KBM-7 (cell line): ENCODE measurements at regions not wholly inside any gene's neighbourhood (a gene's known extent, or its start where the extent isn't known, plus 50 kb on each side); places are given as distances from the start of the nearest gene placed in this dataset.

Source experiments
- DNase-seq: peaks from one replicate; pipeline ENCODE4 v3.0.0-alpha.2; 2015
- in situ Hi-C: fragments of 300-500 bp; cut with MboI; formaldehyde crosslinking; loops from 2 replicates; pipeline ENCODE4 v1.14.3; 2020; ENCODE audit warnings: low sequenced_read_pairs, low pct_unique_long_range_greater_than_20kb, mixed read lengths

DNA sequence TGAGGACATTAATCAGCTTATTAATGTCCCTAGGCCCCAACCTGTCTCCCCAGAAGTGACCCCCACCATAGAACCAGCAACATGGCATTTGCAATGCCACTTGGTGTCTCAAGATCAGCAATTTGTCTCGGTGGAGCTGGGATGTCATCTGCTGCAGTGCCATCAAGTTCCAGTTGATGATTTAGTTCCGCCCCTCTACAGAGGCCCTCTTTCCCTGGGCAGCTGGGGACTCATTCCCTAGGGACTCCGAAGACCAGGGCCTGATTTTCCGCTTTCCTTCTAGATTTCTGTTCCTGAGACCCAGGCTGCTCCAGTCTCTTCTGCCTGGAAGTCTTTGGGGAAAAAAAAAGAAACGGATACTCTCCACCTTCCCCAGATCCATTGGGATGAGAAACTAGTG lies 122.5 kb upstream of the NANOS1 start:
- in situ Hi-C loops, result no loop called here

DNA sequence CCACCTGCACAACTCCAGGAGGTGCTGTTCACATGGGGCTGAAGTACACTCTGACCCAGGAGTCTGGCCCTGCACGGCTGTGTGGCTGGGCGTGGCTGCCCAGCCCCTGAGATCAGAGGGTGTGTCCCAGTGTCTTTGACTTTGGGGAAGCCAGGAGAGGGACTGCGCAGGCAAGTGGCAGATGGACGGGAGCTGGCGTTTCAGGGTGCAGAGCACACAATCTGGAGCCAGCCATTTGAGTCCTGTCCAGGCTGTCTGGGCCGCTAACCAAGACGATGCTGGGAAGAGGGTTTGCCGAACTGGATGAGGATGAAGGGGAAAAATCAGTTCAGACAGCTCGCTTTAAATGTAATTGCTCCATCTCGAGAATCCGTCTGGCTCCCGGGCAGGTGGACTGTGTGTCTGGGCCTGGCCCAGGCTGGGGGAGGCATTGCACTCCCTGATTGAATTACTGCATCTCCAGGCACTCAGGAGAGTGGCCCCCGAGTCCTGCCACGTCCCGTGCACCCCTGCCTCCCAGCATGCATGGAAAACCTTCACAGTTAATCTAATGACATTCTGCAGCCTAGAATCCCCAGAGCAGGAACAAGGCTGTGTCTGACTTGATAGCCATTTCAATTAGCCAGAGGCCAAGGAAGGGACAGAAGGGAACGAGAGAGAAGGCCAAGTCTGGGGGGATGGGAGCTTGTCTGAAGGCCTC lies 120.8 kb upstream of the NANOS1 start:
- no peak for DNase-seq
- in situ Hi-C loops, result no loop called here

More for the DNA sequence above, 122.5 kb upstream of the NANOS1 start:
- no peak for DNase-seq

DNA sequence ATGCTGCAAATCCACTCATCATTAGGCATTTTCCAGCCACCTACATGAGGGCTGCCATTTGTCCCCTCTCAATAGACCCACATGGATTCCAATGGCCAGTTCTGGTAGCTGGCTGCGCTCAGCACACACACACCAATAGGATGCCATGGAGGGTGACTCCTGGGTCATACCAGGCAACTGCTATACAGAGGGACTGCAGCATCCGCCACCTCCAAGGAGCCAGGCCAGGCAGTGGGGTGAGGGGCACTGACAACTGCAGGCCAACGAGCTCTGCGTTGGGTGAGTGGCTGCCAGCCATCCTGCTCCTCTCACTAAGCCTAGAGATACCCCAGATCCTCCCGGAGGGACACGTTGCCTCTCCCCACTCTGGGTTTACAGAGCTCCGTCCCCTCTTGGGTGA lies 118.8 kb upstream of the NANOS1 start:
- no peak for DNase-seq
- in situ Hi-C loops, result no loop called here

DNA sequence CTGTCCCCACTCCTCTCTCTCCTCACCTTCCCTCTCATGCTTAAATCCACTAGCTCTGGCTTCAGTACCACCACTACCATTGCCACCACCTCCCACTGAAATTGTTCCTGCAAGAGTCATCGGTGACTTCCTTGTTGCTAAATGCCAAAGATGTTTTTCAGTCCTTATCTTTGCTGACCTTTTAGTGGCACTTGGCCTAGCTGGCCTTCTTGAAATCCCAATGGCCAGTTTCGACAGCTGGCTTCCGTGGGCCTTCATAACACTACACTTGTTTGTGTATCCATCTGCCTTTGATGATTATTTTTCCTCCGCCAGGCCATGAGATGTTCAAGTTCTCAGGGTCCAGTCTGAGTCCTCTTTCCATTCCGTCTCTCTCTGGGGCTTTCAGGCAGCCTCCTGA lies 118.2 kb upstream of the NANOS1 start:
- no peak for DNase-seq
- in situ Hi-C loops, result no loop called here

DNA sequence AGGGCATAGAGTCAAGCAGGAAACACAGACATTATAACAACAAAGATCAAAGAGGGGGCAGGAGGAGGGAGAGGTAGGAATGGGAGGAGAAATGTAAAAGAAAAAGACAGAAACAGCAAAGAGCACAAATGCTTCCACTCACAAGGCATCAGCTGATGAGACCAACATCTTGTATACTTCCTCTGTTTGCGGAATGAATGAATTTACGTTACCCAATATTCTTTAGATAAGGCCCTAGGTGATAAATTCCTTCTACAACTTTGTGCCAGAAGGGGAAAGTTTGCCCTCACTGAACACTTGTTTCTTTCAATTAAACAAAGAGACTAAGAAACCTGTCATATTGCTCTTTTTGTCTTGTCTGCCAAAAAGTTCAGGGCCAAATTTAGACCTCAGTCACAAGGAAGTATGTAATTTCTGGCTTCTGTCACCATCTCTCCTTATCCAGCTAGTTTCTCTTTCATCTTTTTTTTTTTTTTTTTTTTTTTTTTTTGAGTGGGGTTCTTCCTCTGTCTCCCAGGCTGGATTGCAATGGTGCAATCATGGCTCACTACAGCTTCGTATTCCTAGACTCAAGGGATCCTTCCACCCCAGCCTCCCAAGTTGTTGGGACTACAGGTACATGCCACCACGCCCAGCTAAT lies 116.4 kb upstream of the NANOS1 start:
- in situ Hi-C loops, result no loop called here

DNA sequence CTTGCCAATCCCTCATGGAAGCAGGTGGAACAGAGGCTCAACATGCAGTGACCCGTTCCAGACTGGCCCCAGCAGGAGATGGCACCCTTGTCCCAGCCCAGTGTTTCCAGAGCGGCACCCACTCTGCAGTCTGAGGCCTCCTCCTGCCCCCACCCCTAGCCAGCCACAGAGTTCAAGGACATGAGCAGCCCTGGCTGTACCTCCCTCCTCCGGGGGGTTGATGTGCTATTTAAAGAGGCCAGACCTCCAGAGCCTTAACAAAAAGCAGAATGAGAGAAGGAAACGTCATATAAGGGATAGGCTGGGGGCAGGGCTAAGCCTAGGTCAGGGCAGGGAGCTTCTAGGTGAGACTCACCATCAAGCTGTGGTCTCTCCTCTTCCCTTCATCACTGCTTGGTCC lies 115.7 kb upstream of the NANOS1 start:
- no peak for DNase-seq
- in situ Hi-C loops, result no loop called here

More for the DNA sequence above, 116.4 kb upstream of the NANOS1 start:
- DNase-seq, result no peak

DNA sequence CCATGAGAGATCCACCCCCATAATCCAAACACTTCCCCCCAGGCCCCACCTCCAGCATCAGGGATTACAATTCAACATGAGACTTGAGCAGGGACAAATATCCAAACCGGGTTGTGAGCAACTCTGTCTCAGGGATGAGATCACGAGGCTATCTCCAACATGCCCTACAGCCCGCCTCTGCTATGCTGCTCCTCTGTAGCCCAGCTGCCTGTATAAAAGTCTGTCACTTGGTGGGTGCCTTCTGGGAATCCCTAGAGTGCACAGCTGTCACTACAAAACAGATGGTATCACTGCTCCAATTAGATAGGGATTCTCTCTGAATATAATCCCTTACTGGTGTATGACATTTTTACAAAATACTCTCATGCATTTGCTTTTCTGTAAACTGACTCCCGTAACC lies 114.9 kb upstream of the NANOS1 start:
- in situ Hi-C loops, result no loop called here
- no peak for DNase-seq

DNA sequence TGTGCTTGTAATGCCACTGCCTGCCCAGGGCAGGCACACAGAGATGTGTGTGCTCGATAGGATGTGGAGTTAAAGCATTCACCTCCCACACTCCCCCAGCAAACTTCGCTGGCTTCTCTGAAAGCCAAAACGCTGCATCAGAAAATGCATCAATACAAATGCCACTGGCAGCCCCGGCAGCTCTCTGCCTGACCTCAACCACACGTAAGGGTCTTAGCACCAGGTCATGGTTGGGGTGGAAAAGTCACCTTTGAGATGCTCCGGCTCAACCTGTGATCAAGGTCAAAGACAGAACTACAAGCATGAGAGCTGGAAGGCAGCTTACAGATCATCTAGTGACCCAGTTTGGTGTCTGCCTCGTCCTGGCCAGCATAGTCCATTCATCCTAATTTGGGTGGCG lies 114.4 kb upstream of the NANOS1 start:
- in situ Hi-C loops, result no loop called here

DNA sequence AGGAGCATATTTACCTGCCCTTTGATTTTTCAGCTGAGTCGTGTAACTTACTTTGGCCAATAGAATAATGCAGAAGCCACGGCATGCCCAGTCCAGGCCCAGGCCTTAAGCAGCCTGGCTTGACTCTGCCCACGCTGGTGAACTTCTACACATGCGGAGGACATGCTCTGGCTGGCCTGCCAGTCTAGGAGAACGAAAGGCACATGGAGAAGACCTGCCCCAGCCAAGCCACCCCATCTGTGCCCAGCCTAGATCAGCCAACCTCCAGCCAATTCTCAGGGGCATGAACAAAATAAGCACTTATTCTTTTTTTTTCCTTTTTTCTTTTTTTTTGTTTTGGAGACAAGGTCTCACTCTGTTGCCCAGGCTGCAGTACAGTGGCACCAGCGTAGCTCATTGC lies 112.7 kb upstream of the NANOS1 start:
- no peak for DNase-seq
- in situ Hi-C loops, result no loop called here

More for the DNA sequence above, 114.4 kb upstream of the NANOS1 start:
- no peak for DNase-seq

DNA sequence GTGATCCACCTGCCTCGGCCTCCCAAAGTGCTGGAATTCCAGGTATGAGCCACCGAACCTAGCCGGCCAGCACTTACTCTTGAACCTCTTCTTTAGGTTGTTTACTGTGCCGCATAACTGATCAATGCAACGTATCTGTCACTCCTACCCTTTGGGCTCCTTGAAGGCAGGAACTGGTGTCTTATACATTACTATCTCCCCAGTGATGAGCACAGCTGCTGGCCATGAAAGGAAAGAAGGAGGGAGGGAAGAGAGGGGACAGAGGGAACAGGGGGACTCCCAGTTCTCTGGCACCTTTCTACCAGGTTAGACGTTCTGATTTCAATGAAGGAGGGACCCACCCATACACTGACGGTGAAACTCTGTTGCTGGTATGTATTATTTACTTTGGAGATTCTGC lies 111.8 kb upstream of the NANOS1 start:
- in situ Hi-C loops, result no loop called here
- DNase-seq, result no peak

DNA sequence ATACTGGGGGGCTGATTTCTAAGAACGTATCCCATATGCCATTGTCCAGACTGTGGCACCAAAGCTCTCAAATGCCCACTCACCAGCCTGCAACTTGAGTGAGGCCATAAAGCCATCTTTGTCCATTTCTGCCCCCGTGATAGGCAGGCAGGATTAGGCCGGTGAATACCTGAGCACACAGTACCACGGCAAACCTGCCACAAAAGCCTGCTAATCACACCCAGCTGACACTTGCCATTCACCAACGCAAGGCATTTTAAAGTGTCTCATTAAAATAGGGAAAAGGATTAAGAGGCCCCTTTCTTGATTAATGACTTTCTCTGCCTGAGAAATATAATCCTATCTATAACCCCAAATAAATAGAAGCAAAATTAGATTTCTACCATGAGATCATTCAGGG lies 111.4 kb upstream of the NANOS1 start:
- in situ Hi-C loops, result no loop called here
- DNase-seq, result no peak

DNA sequence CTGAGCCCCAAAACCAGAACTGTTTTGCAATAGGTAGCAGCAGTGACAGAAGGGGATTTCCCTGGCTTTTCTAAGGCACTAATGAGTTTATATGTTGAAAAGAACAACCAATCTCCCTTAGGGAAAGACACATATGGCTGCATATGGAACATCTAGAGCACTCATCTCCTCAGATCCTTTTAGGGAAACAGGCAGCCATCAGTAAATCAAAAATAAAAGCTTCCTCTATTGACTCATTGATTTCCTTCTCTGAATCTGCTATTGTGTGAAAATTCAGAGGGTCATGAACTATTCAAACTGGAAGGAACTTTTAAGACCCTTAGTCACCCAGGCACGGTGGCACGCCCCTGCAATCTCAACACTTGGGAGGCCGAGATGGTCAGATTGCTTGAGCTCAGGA lies 110.9 kb upstream of the NANOS1 start:
- in situ Hi-C loops, result no loop called here
- DNase-seq, result no peak

DNA sequence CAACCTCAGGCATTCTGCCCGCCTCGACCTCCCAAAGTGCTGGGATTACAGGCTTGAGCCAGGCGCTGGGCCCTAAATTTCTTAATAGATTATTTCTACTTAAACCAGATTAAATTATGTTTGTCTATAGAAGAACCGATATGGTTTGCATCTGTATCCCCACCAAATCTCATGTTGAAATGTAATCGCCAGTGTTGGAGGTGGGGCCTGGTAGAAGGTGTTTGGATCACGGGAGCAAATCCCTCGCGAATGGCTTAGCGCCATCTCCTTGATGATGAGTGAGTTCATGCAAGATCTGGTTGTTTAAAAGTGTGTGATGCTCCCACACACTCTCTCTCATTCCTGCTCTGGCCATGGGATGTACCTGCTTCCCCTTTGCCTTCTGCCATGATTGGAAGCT lies 109.3 kb upstream of the NANOS1 start:
- DNase-seq, result no peak
- in situ Hi-C loops, result no loop called here

DNA sequence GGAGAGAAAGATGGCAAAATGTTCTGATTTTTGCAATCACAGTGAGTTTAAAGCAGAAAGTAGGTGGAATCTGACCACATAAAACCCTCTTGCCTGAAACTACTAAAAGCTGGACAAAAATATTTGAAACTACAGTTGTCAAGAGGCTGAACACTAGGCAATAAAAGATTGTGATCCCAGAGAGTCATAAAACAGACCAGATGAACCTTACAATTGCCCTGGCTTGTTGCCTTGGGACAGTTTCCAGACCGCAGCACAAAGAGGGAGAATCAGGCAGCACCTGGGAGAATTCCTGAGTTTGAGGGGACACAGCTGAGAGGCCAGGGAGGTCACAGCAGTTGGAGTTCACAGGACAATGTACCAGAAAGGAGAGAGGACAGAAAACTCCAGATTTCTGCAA lies 107.3 kb upstream of the NANOS1 start:
- in situ Hi-C loops, result no loop called here
- no peak for DNase-seq

DNA sequence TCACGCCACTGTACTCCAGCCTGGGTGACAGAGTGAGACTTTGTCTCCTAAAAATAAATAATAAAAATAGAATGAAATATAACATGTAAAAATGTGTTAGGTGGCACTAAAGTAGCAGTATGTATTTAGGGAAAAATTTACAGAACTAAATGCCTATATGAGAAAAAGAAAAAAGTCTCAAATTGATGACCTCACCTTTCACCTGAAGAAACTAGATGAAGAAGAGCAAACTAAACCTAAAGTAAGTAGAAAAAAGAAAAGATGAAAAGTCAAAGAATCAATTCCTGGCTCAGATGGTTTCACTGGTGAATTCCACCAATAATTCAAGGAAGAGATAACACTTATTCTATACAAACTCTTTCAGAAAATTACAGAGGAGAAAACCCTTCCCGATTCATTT lies 106.5 kb upstream of the NANOS1 start:
- in situ Hi-C loops, result no loop called here

DNA sequence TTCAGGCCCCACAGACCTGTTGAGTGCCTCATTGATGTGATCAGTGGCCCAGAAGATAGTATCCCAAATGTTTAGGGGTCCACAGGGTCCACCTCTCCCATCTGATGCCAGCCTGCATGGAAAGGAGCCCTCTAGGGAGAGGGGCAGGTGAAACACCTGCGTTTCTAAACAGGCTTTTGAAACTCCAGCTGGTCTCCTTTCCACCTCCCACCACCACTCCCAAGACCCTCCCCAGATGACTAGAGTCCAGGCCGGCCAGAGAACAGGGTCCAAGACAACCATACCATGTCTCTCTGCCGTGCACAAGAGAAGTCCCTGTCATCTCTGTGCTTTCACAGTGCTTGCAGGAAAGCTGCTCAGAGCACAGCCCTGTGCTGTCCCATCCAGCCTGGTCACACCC lies 105.0 kb upstream of the NANOS1 start:
- in situ Hi-C loops, result no loop called here
- DNase-seq, result no peak

More for the DNA sequence above, 106.5 kb upstream of the NANOS1 start:
- DNase-seq, result no peak

DNA sequence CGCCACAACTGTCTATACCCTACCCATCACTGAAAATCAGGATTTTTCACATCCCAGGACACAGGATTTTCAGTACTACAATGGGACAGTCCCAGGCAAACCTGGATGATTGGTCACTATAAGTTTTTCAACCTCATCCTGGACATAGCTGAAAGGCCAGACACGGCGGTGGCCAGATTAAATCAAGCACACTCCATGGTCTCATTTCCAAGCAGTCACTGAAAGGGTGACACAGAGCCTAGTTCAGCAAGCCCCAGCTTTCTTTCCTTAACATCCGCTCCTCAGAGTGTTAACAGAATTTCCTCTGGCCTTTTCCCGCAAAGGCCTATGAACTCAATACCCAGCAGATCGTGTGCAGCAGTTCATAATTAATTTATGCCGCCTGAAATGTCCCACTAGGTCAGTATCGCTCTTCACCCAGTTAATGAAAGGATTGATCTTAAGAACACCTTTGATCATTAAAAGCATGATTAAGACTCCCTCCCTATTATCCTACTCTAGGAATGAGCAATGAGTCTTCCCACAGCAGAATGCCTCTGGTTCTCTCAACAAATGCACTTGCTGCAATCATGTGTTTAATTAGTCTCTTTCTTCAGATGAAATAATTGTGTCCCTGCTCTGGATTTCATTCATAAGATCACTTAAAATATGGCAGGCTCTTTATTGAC lies 104.0 kb upstream of the NANOS1 start:
- no peak for DNase-seq
- in situ Hi-C loops, result no loop called here

DNA sequence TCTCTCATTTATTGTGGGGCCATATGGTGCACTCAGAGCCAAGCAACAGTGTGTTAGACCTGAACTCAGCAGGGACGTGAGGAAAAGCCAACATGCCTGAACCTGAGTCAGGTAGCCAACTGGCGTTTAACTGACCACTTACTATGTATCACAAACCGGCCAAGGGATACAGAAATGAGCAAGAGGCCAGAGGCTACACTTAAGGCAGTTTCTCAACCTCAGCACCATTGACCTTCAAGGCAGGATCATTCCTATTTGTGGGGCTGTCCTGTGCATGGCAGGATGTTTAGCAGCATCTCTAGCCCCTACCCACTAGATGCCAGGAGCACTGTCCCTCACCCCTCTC lies 103.5 kb upstream of the NANOS1 start:
- in situ Hi-C loops, result no loop called here
- DNase-seq, result no peak

DNA sequence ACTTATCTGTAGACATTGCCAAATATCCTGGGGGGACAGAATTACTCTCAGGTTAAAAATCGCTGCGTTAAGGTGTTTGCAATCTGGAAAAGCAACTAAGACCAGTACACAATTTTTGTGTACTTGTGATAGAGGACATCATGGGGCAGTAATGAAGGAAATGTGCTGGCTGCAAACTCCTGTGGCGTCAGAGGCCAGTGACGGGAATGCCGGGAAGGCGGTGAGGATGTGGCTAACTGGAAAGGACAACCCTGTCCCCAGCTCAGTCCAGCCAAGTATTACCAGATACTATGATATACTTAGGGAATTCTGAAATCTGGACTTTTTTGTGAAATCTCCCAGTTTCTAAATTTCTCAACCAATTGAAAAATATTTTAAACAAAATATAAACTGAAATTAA lies 103.1 kb upstream of the NANOS1 start:
- no peak for DNase-seq
- in situ Hi-C loops, result no loop called here

DNA sequence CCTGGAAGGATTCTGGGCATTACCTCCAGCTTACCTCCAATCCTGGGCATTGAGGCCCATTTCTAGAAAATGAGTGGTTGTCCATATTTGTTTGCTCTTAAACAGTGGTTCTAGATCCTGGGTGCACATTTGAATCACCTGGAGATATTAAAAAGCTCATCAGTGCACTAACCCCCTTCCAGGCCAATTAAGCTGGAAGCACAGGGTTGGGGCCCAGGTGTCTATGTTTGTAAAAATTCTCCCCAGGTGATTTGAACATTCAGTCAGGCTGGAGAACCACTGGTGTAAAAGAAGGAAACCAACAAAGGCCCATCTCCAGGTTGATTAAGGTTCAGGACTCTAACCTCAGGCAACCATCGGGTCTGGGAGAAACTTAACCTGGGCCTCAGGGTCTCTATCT lies 102.6 kb upstream of the NANOS1 start:
- in situ Hi-C loops, result no loop called here
- no peak for DNase-seq

DNA sequence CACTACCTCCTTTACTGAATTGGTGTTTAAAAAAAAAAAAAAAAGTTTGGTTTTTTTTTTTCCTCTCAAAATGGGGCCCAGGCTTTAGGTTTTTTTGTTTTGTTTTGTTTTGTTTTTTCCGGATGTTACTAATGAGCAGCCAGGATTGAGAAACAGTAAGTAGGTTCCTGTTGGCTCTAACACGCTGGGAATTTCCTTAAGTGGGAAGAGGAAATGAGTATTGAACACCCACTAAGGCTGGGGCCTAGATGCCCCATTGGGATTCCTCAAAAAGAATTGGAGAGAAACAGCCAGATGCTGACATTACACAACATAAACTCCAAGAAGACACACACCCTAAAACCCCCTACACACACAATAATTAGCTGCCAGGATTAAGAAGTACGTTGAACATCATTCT lies 102.2 kb upstream of the NANOS1 start:
- in situ Hi-C loops, result no loop called here
- DNase-seq, result no peak
